NT2/D1 (cell line): ENCODE measurements at regions not wholly inside any gene's neighbourhood (a gene's known extent, or its start where the extent isn't known, plus 50 kb on each side); places are given as distances from the start of the nearest gene placed in this dataset.

ENCODE experiments used
- SUZ12 ChIP-seq: IDR thresholded peaks from 2 replicates; pipeline ENCODE4 v1.6.1; 2011; ENCODE audit not compliant: insufficient read length, insufficient read depth; ENCODE audit errors: extremely low read depth
- YY1 ChIP-seq: IDR thresholded peaks from 2 replicates; pipeline ENCODE4 v1.6.1; 2011; ENCODE audit not compliant: insufficient read length, insufficient read depth
- ZNF274 ChIP-seq: IDR thresholded peaks from 2 replicates; pipeline ENCODE4 v1.6.1; 2011; ENCODE audit warnings: mild to moderate bottlenecking, low read depth, low read length

DNA sequence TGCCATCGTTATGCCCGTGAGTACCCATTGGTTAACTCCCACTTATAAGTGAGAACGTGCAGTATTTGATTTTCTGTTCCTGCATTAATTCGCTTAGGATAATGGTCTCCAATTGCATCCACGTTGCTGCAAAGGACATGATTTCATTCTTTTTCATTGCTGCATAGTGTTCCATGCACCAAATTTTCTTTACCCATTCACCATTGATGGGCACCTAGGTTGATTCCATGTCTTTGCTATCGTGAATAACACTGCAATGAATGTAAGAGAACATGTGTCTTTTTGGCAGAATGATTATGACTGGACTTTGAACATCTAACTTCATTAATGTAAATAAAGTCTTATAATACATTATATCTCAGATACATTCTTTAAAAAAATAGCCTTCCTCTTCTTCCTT, 169.6 kb upstream of the CDIN1 start:
- TF ChIP-seq ZNF274: no peak
- no peak for TF ChIP-seq YY1
- no peak for TF ChIP-seq SUZ12
